Endothelial cell of umbilical vein (primary cell): ENCODE measurements at regions not wholly inside any gene's neighbourhood (a gene's known extent, or its start where the extent isn't known, plus 50 kb on each side); places are given as distances from the start of the nearest gene placed in this dataset.

Experiments
- BruUV-seq: library from RNA; stranded (reverse); fragments of 400-500 nt; replicated peaks from 2 replicates; lab custom pipeline; 2021; lab: Mats Ljungman, UMichigan
- CTCF ChIA-PET: fragments of 300-600, 350-600 bp; sonication (Branson Sonifier 250); formaldehyde crosslinking; loops from one replicate; lab custom pipeline; 2021; ENCODE audit warnings: antibody characterized with exemption, inconsistent platforms; lab: Charles Lee
- POLR2A ChIA-PET: fragments of 300-600, 350-600 bp; sonication (Branson Sonifier 250); formaldehyde crosslinking; loops from one replicate; lab custom pipeline; 2021; ENCODE audit warnings: antibody characterized with exemption, inconsistent platforms; lab: Charles Lee
- DNase-seq: peaks from one replicate; pipeline ENCODE4 v3.0.0-alpha.2; 2011; ENCODE audit warnings: low read depth, low spot score
- FAIRE-seq: peaks from 2 replicates; lab custom pipeline; 2011; peaks lifted over from hg19 to GRCh38; lab: Jason Lieb, UNC
- H2AFZ ChIP-seq: 2 replicates; pipeline ENCODE4 v1.6.0; 2012; ENCODE audit warnings: low read depth, low read length, control low read depth, inconsistent platforms
- H3K27ac ChIP-seq: 2 replicates; pipeline ENCODE4 v1.5.1; 2011; ENCODE audit warnings: low read depth, mild to moderate bottlenecking, control low read depth, low read length, moderate library complexity; ENCODE audit not compliant: insufficient read depth
- H3K27me3 ChIP-seq, 2 experiments: 2 replicates each; pipeline versions ENCODE4 v1.6.0 to v1.6.1; 2011; ENCODE audit warnings: low read length in 2 of 2, mixed read lengths in 1 of 2; ENCODE audit not compliant: control insufficient read depth in 2 of 2, insufficient read depth in 2 of 2
- H3K36me3 ChIP-seq, 2 experiments: 2 replicates in 1 of 2; 3 replicates in 1 of 2; pipeline ENCODE4 v1.5.1; 2011; ENCODE audit warnings: low read length in 2 of 2, mild to moderate bottlenecking in 1 of 2, moderate library complexity in 1 of 2; ENCODE audit not compliant: control insufficient read depth in 2 of 2, insufficient read depth in 2 of 2; ENCODE audit errors: extremely low read depth in 1 of 2
- H3K4me1 ChIP-seq: 3 replicates; pipeline ENCODE4 v1.5.1; 2011; ENCODE audit warnings: mild to moderate bottlenecking, low read length; ENCODE audit not compliant: control insufficient read depth, insufficient read depth; ENCODE audit errors: extremely low read depth
- H3K4me2 ChIP-seq: 2 replicates; pipeline ENCODE4 v1.6.1; 2011; ENCODE audit warnings: low read length, control low read depth, mixed read lengths; ENCODE audit not compliant: insufficient read depth
- H3K4me3 ChIP-seq, 3 experiments: fragments of 200-600 bp in 1 of 3; sonication (generic), shearing (Covaris generic) in 1 of 3; replicated peaks in 1 of 3; 2 replicates each; pipeline ENCODE4 v1.5.1; 2011 to 2016; ENCODE audit warnings: control low read depth in 3 of 3, low read length in 3 of 3, mild to moderate bottlenecking in 2 of 3, inconsistent platforms in 1 of 3, low read depth in 1 of 3, moderate library complexity in 1 of 3; ENCODE audit not compliant: insufficient read depth in 1 of 3
- H3K79me2 ChIP-seq: 2 replicates; pipeline ENCODE4 v1.6.0; 2012; ENCODE audit warnings: low read length, inconsistent platforms; ENCODE audit not compliant: control insufficient read depth, insufficient read depth
- H3K9ac ChIP-seq: replicated peaks from 2 replicates; pipeline ENCODE3; 2011; ENCODE audit warnings: low read length, control low read depth; ENCODE audit not compliant: insufficient read depth; ENCODE audit errors: extremely low read depth
- H3K9me1 ChIP-seq: replicated peaks from 3 replicates; pipeline ENCODE4 v1.6.0; 2011; ENCODE audit warnings: mild to moderate bottlenecking, low read length; ENCODE audit not compliant: control insufficient read depth, insufficient read depth; ENCODE audit errors: extremely low read depth
- H3K9me3 ChIP-seq: replicated peaks from 2 replicates; pipeline ENCODE4 v1.5.1; 2012; ENCODE audit warnings: low read length, inconsistent platforms; ENCODE audit not compliant: control insufficient read depth, insufficient read depth
- H4K20me1 ChIP-seq: replicated peaks from 2 replicates; pipeline ENCODE3; 2011; ENCODE audit warnings: mild to moderate bottlenecking, low read length; ENCODE audit not compliant: control insufficient read depth, insufficient read depth; ENCODE audit errors: extremely low read depth
- EZH2 ChIP-seq: IDR thresholded peaks from 2 replicates; pipeline ENCODE4 v1.6.1; 2012; ENCODE audit warnings: borderline replicate concordance, low read depth, mild to moderate bottlenecking, moderate library complexity, low read length, inconsistent platforms; ENCODE audit not compliant: severe bottlenecking
- FOS ChIP-seq: IDR thresholded peaks from 2 replicates; pipeline ENCODE4 v1.6.1; 2011; ENCODE audit warnings: mild to moderate bottlenecking, low read length, moderate library complexity, borderline replicate concordance; ENCODE audit not compliant: insufficient read depth
- GATA2 ChIP-seq: IDR thresholded peaks from 2 replicates; pipeline ENCODE4 v1.7.0; 2011; ENCODE audit warnings: low read depth, mild to moderate bottlenecking, moderate library complexity, mixed read lengths, low read length; ENCODE audit not compliant: insufficient read length, insufficient read depth
- JUN ChIP-seq: IDR thresholded peaks from 2 replicates; pipeline ENCODE4 v1.6.1; 2011; ENCODE audit warnings: borderline replicate concordance, low read depth; ENCODE audit not compliant: insufficient read length, insufficient read depth
- MYC ChIP-seq: IDR thresholded peaks from one replicate; pipeline ENCODE4 v1.6.1; 2011; ENCODE audit warnings: mild to moderate bottlenecking, low read depth, low read length
- POLR2A ChIP-seq: IDR thresholded peaks from 2 replicates; pipeline ENCODE4 v1.6.1; 2012; ENCODE audit warnings: low read depth, mild to moderate bottlenecking, control low read depth, low read length
- POLR2AphosphoS5 ChIP-seq: IDR thresholded peaks from 2 replicates; pipeline ENCODE4 v1.6.1; 2012; ENCODE audit warnings: low read depth, mild to moderate bottlenecking, control low read depth, low read length, moderate library complexity; ENCODE audit not compliant: insufficient read depth
- dilution Hi-C: fragments of 300-500 bp; cut with MboI; formaldehyde crosslinking; loops from one replicate; pipeline ENCODE4 v1.15.0; 2019; ENCODE audit warnings: low sequenced_read_pairs; ENCODE audit not compliant: extremely low pct_ligation_motif_present
- intact Hi-C: fragments of 100-400 bp; cut with micrococcal nuclease; formaldehyde crosslinking; loops from one replicate; pipeline ENCODE4 v1.10.0; 2022
- TF ChIP-seq, protein P1 (sequence below), 2 donors: IDR thresholded peaks; 1 replicate in 1 of 2; 2 replicates in 1 of 2; pipeline ENCODE4 v1.5.1; 2011; ENCODE audit warnings: low read length in 2 of 2, mild to moderate bottlenecking in 2 of 2, moderate library complexity in 2 of 2, control low read depth in 1 of 2, inconsistent platforms in 1 of 2, low read depth in 1 of 2; ENCODE audit not compliant: insufficient read depth in 1 of 2; ENCODE audit errors: extremely low read depth in 1 of 2
- TF ChIP-seq, protein P2 (sequence below): IDR thresholded peaks from 2 replicates; pipeline ENCODE4 v1.6.1; 2011; ENCODE audit not compliant: insufficient read depth, insufficient read length

DNA sequence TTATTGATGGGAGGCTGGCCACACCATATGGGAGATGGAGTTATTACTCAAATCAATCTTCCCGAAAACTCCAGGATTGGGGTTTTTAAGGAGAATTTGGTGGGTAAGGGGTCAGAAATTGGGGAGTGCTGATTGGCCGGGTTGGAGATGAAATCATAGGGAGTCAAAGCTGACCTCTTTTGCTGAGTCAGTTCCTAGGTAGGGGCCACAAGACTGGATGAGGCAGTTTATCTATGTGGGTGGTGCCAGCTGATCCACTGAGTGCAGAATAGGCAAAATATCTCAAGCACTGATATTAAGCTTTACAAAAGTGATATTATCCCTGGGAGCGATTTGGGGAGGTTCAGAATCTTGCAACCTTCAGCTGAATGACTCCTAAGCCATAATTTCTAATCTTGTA is 75.7 kb upstream of the CLINT1 start:
- Histone ChIP-seq H2AFZ (no peak overlapping the region), H3K4me2 (no peak overlapping the region), H4K20me1 (no peaks in the 10 kb centered on the region), H3K27ac (no peak overlapping the region), H3K4me3 (no peak overlapping the region), H3K9ac (no peak overlapping the region), H3K79me2 (no peaks in the 10 kb centered on the region), H3K9me1 (no peaks in the 10 kb centered on the region), H3K9me3 (no peaks in the 10 kb centered on the region), H3K27me3 (no peaks in the 10 kb centered on the region), H3K36me3 (no peaks in the 10 kb centered on the region), H3K4me1 (no peaks in the 10 kb centered on the region)
- CTCF ChIA-PET, result interaction anchor here (1.6 to 2.0 kb wide), 2 partner anchors 15 to 1172 kb away, joined by 3 to 10 read pairs; no protein-coding TSS in a partner anchor
- no peak for DNase-seq
- intact Hi-C loops, result no loop called here
- POLR2A ChIA-PET, result no interaction called here
- dilution Hi-C loops, result no loop called here
- no TSS peak for BruUV-seq
- TF ChIP-seq POLR2AphosphoS5 (no peak), JUN (no peak), POLR2A (no peak), MYC (no peak), FOS (no peak), EZH2 (no peak), GATA2 (no peak)
- TF ChIP-seq, protein P1, sequence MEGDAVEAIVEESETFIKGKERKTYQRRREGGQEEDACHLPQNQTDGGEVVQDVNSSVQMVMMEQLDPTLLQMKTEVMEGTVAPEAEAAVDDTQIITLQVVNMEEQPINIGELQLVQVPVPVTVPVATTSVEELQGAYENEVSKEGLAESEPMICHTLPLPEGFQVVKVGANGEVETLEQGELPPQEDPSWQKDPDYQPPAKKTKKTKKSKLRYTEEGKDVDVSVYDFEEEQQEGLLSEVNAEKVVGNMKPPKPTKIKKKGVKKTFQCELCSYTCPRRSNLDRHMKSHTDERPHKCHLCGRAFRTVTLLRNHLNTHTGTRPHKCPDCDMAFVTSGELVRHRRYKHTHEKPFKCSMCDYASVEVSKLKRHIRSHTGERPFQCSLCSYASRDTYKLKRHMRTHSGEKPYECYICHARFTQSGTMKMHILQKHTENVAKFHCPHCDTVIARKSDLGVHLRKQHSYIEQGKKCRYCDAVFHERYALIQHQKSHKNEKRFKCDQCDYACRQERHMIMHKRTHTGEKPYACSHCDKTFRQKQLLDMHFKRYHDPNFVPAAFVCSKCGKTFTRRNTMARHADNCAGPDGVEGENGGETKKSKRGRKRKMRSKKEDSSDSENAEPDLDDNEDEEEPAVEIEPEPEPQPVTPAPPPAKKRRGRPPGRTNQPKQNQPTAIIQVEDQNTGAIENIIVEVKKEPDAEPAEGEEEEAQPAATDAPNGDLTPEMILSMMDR (IDR thresholded peaks at IDR 0.05; ENCODE audit: extremely low read depth in 1 of 2, insufficient read depth in 1 of 2, low read depth in 1 of 2, low read length in 2 of 2), result no peak
- TF ChIP-seq, protein P2, sequence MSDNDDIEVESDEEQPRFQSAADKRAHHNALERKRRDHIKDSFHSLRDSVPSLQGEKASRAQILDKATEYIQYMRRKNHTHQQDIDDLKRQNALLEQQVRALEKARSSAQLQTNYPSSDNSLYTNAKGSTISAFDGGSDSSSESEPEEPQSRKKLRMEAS, result no peak
- FAIRE-seq, result no peak
